ENCODE measurements at regions not wholly inside any gene's neighbourhood (a gene's known extent, or its start where the extent isn't known, plus 50 kb on each side); places are given as distances from the start of the nearest gene placed in this dataset.
"Not testable (repeated sequence)": the region's sequence is repeated elsewhere in the genome, so short reads cannot be mapped to it uniquely, and the experiment has no call there.

- not testable (repeated sequence) for H3K36me3 Mint-ChIP-seq; H3K27ac Mint-ChIP-seq; H3K4me1 Mint-ChIP-seq; H3K27me3 Mint-ChIP-seq; ATAC-seq (replicated peaks); DNase-seq; H3K4me3 Mint-ChIP-seq
- peaks cover 8 to 11% of the 10 kb centered on the region in 2 donors for H3K9me3 Mint-ChIP-seq
These were observed 982.9 kb downstream of the TAF11L14 start for GRCh38 chr5:18617191-18617590.

GRCh38 chr5:18630458-18631045 lies 996.3 kb downstream of the TAF11L14 start:
- ATAC-seq (replicated peaks) (no peak), DNase-seq (no peak)

GRCh38 chr5:18652404-18653215 lies 1018.4 kb downstream of the TAF11L14 start:
- H3K4me3 Mint-ChIP-seq: no peak overlapping the region
- no peak for DNase-seq
- peaks cover 9 to 12% of the 10 kb centered on the region in 2 donors for H3K9me3 Mint-ChIP-seq
- H3K27ac Mint-ChIP-seq: no peak overlapping the region
- no peak for ATAC-seq (replicated peaks)
- no peaks in the 10 kb centered on the region for H3K27me3 Mint-ChIP-seq
- no peaks in the 10 kb centered on the region for H3K36me3 Mint-ChIP-seq
- H3K4me1 Mint-ChIP-seq: no peaks in the 10 kb centered on the region

More at GRCh38 chr5:18630458-18631045, 996.3 kb downstream of the TAF11L14 start:
- Mint-ChIP-seq H3K9me3 (peaks cover 0 to 8% of the 10 kb centered on the region in 2 donors), H3K27me3 (no peaks in the 10 kb centered on the region), H3K4me1 (no peaks in the 10 kb centered on the region), H3K36me3 (no peaks in the 10 kb centered on the region), H3K27ac (no peak overlapping the region), H3K4me3 (no peak overlapping the region)

GRCh38 chr5:18653216-18653752 lies 1019.0 kb downstream of the TAF11L14 start:
- DNase-seq (no peak), ATAC-seq (replicated peaks) (no peak)
- peaks cover 9 to 12% of the 10 kb centered on the region in 2 donors for H3K9me3 Mint-ChIP-seq
- no peak overlapping the region for H3K27ac Mint-ChIP-seq
- no peaks in the 10 kb centered on the region for H3K36me3 Mint-ChIP-seq
- H3K4me3 Mint-ChIP-seq: no peak overlapping the region
- no peaks in the 10 kb centered on the region for H3K4me1 Mint-ChIP-seq
- H3K27me3 Mint-ChIP-seq: no peaks in the 10 kb centered on the region

GRCh38 chr5:18660511-18660910 lies 1026.3 kb downstream of the TAF11L14 start:
- no peak overlapping the region for H3K4me3 Mint-ChIP-seq

GRCh38 chr5:18662231-18662630 lies 1028.0 kb downstream of the TAF11L14 start:
- H3K9me3 Mint-ChIP-seq: no peaks in the 10 kb centered on the region
- H3K27me3 Mint-ChIP-seq: no peaks in the 10 kb centered on the region
- ATAC-seq (replicated peaks) (no peak), DNase-seq (no peak)
- no peak overlapping the region for H3K4me3 Mint-ChIP-seq
- no peaks in the 10 kb centered on the region for H3K36me3 Mint-ChIP-seq
- no peak overlapping the region for H3K27ac Mint-ChIP-seq
- no peaks in the 10 kb centered on the region for H3K4me1 Mint-ChIP-seq

More at GRCh38 chr5:18660511-18660910, 1026.3 kb downstream of the TAF11L14 start:
- no peaks in the 10 kb centered on the region for H3K27me3 Mint-ChIP-seq
- no peak for ATAC-seq (replicated peaks)
- no peaks in the 10 kb centered on the region for H3K9me3 Mint-ChIP-seq
- no peaks in the 10 kb centered on the region for H3K36me3 Mint-ChIP-seq
- H3K27ac Mint-ChIP-seq: no peak overlapping the region
- no peak for DNase-seq
- no peaks in the 10 kb centered on the region for H3K4me1 Mint-ChIP-seq

- DNase-seq; H3K4me1 Mint-ChIP-seq; H3K9me3 Mint-ChIP-seq; H3K36me3 Mint-ChIP-seq; H3K4me3 Mint-ChIP-seq; ATAC-seq (replicated peaks); H3K27me3 Mint-ChIP-seq; H3K27ac Mint-ChIP-seq: not testable (repeated sequence)
These were observed 1040.0 kb downstream of the TAF11L14 start for GRCh38 chr5:18674212-18674611.

- DNase-seq (no peak), ATAC-seq (replicated peaks) (no peak)
- Mint-ChIP-seq H3K36me3 (no peaks in the 10 kb centered on the region), H3K4me3 (no peak overlapping the region), H3K9me3 (peaks cover 0 to 3% of the 10 kb centered on the region in 2 donors), H3K27me3 (no peaks in the 10 kb centered on the region), H3K27ac (no peak overlapping the region), H3K4me1 (no peaks in the 10 kb centered on the region)
These were observed 1040.8 kb downstream of the TAF11L14 start for GRCh38 chr5:18675041-18675440.

GRCh38 chr5:18686253-18686652 lies 1052.0 kb downstream of the TAF11L14 start:
- no peak overlapping the region for H3K27ac Mint-ChIP-seq
- ATAC-seq (replicated peaks) (no peak), DNase-seq (no peak)
- H3K27me3 Mint-ChIP-seq: peaks cover 0 to 6% of the 10 kb centered on the region in 2 donors
- no peak overlapping the region for H3K4me3 Mint-ChIP-seq
- no peaks in the 10 kb centered on the region for H3K9me3 Mint-ChIP-seq
- H3K4me1 Mint-ChIP-seq: peaks cover 0 to 2% of the 10 kb centered on the region in 2 donors
- no peaks in the 10 kb centered on the region for H3K36me3 Mint-ChIP-seq

- DNase-seq: no peak
- H3K27me3 Mint-ChIP-seq: peaks cover 0 to 6% of the 10 kb centered on the region in 2 donors
- no peak overlapping the region for H3K27ac Mint-ChIP-seq
- peaks cover 0 to 2% of the 10 kb centered on the region in 2 donors for H3K4me1 Mint-ChIP-seq
- H3K36me3 Mint-ChIP-seq: no peaks in the 10 kb centered on the region
- H3K9me3 Mint-ChIP-seq: no peaks in the 10 kb centered on the region
- no peak overlapping the region for H3K4me3 Mint-ChIP-seq
- ATAC-seq (replicated peaks): no peak
These were observed 1053.2 kb downstream of the TAF11L14 start for GRCh38 chr5:18687429-18687828.

GRCh38 chr5:18699681-18700080 lies 1065.4 kb downstream of the TAF11L14 start:
- Mint-ChIP-seq H3K27me3 (no peaks in the 10 kb centered on the region), H3K36me3 (no peaks in the 10 kb centered on the region), H3K4me1 (peaks cover 18 to 20% of the 10 kb centered on the region in 2 donors), H3K27ac (peak overlapping the region; percentile 25), H3K4me3 (no peak overlapping the region), H3K9me3 (peaks cover 2 to 3% of the 10 kb centered on the region in 2 donors)
- ATAC-seq (replicated peaks) (no peak), DNase-seq (no peak)

GRCh38 chr5:18702821-18703220 lies 1068.6 kb downstream of the TAF11L14 start:
- Mint-ChIP-seq H3K4me1 (peaks cover 16 to 17% of the 10 kb centered on the region in 2 donors), H3K27me3 (no peaks in the 10 kb centered on the region), H3K9me3 (peaks cover 2% of the 10 kb centered on the region in 2 donors), H3K4me3 (no peak overlapping the region), H3K27ac (no peak overlapping the region), H3K36me3 (peaks cover 0 to 2% of the 10 kb centered on the region in 2 donors)
- ATAC-seq (replicated peaks) (no peak), DNase-seq (no peak)

GRCh38 chr5:18712936-18713485 lies 1078.8 kb downstream of the TAF11L14 start:
- ATAC-seq (replicated peaks) (no peak), DNase-seq (no peak)
- H3K9me3 Mint-ChIP-seq: peaks cover 0 to 3% of the 10 kb centered on the region in 2 donors
- no peaks in the 10 kb centered on the region for H3K27me3 Mint-ChIP-seq
- no peak overlapping the region for H3K27ac Mint-ChIP-seq
- H3K36me3 Mint-ChIP-seq: peaks cover 0 to 4% of the 10 kb centered on the region in 2 donors
- H3K4me3 Mint-ChIP-seq: no peak overlapping the region
- no peaks in the 10 kb centered on the region for H3K4me1 Mint-ChIP-seq

- Mint-ChIP-seq H3K4me3 (no peak overlapping the region), H3K27ac (no peak overlapping the region), H3K36me3 (peaks cover 0 to 3% of the 10 kb centered on the region in 2 donors), H3K27me3 (no peaks in the 10 kb centered on the region), H3K9me3 (peaks cover 2 to 3% of the 10 kb centered on the region in 2 donors), H3K4me1 (peaks cover 14 to 20% of the 10 kb centered on the region in 2 donors)
- no peak for DNase-seq
- no peak for ATAC-seq (replicated peaks)
These were observed 1085.7 kb downstream of the TAF11L14 start for GRCh38 chr5:18720002-18720401.
